GM20000 (cell line): ENCODE measurements at regions not wholly inside any gene's neighbourhood (a gene's known extent, or its start where the extent isn't known, plus 50 kb on each side); places are given as distances from the start of the nearest gene placed in this dataset.

Source experiments
- DNase-seq: peaks from one replicate; pipeline ENCODE4 v3.0.0; 2012; ENCODE audit warnings: low spot score
- CTCF ChIP-seq: IDR thresholded peaks from 2 replicates; pipeline ENCODE4 v1.5.1; 2012; ENCODE audit warnings: mild to moderate bottlenecking, control low read depth; ENCODE audit errors: extremely low read depth, missing control alignments

GRCh38 chr7:115763347-115763746 is 267.2 kb downstream of the TFEC start:
- no peak for DNase-seq
- no peak for TF ChIP-seq CTCF

GRCh38 chr7:115758025-115758424 is 272.5 kb downstream of the TFEC start:
- TF ChIP-seq CTCF = no peak
- no peak for DNase-seq

- TF ChIP-seq CTCF = no peak
Measured at GRCh38 chr7:115754226-115754625, 276.3 kb downstream of the TFEC start.

GRCh38 chr7:115749924-115750323 is 280.6 kb downstream of the TFEC start:
- no peak for TF ChIP-seq CTCF
- no peak for DNase-seq

More at GRCh38 chr7:115754226-115754625, 276.3 kb downstream of the TFEC start:
- DNase-seq = no peak

GRCh38 chr7:115748123-115748738 is 282.3 kb downstream of the TFEC start:
- no peak for DNase-seq

GRCh38 chr7:115747174-115747573 is 283.4 kb downstream of the TFEC start:
- no peak for TF ChIP-seq CTCF
- DNase-seq = no peak

More at GRCh38 chr7:115748123-115748738, 282.3 kb downstream of the TFEC start:
- TF ChIP-seq CTCF = no peak

- TF ChIP-seq CTCF = no peak
- no peak for DNase-seq
Measured at GRCh38 chr7:115740043-115740442, 290.5 kb downstream of the TFEC start.
